Rectal smooth muscle tissue (tissue), 1 donor: ENCODE measurements at regions not wholly inside any gene's neighbourhood (a gene's known extent, or its start where the extent isn't known, plus 50 kb on each side); places are given as distances from the start of the nearest gene placed in this dataset.

ENCODE experiments used
- H3K27ac ChIP-seq: one replicate; pipeline ENCODE4 v1.7.0; 2013; ENCODE audit warnings: low read depth, low read length, inconsistent platforms
- H3K27me3 ChIP-seq: one replicate; pipeline ENCODE4 v1.7.0; 2013; ENCODE audit warnings: low read length; ENCODE audit not compliant: control insufficient read depth, insufficient read depth
- H3K36me3 ChIP-seq: one replicate; pipeline ENCODE4 v1.7.0; 2013; ENCODE audit warnings: low read length; ENCODE audit not compliant: control insufficient read depth, insufficient read depth
- H3K4me1 ChIP-seq: one replicate; pipeline ENCODE4 v1.7.0; 2013; ENCODE audit warnings: low read length; ENCODE audit not compliant: control insufficient read depth, insufficient read depth
- H3K4me3 ChIP-seq: one replicate; pipeline ENCODE4 v1.7.0; 2013; ENCODE audit warnings: low read length
- H3K9ac ChIP-seq: one replicate; pipeline ENCODE4 v1.7.0; 2013; ENCODE audit warnings: low read length

DNA sequence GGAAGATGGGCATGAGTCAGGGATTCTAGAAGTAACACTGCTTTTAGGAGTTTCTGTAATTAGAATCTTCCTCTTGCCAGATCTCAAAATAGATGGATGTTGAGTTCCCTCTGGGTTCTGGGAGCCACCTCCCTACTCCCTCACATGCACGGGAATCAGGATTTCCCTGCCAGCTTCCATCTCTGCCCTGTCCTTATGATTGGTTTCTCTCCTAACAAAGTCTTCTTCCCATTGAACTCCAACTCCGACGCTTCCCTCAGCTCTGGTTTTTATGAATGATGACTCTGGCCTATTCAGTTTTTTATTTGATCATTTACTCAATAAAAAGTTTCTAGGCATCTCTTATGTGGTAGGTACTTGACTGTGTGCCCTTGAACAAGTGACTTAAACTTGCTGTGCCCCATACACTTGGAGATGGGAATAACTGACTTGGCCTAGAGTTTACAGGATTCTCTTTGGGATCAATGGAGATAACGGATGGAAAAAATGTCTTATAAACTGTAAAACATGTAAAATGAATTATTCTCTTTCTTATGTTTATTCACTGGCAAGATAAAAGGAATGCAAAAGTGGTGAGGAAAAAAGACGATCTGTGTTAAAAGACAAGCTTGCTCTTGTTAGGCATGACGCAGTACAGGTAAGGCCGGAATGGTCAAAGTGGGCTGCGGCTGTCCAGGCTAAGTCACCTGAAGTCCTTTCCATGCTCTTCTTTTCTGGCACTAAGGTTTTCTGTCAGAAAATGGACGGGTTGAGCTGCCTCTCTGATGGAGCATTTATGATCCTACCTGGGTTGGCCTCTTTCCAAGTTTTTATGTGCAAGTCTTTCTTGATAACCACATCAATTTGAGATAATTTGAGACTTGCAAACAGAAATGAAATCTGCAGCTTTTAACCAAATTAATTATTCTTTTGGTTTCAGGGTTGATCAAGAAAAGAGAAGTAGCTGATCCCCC lies 199.6 kb downstream of the MYCN start:
- Histone ChIP-seq H3K36me3 (no peaks in the 10 kb centered on the region), H3K9ac (no peak overlapping the region), H3K4me3 (no peak overlapping the region), H3K27me3 (no peaks in the 10 kb centered on the region), H3K27ac (no peak overlapping the region), H3K4me1 (no peaks in the 10 kb centered on the region)

DNA sequence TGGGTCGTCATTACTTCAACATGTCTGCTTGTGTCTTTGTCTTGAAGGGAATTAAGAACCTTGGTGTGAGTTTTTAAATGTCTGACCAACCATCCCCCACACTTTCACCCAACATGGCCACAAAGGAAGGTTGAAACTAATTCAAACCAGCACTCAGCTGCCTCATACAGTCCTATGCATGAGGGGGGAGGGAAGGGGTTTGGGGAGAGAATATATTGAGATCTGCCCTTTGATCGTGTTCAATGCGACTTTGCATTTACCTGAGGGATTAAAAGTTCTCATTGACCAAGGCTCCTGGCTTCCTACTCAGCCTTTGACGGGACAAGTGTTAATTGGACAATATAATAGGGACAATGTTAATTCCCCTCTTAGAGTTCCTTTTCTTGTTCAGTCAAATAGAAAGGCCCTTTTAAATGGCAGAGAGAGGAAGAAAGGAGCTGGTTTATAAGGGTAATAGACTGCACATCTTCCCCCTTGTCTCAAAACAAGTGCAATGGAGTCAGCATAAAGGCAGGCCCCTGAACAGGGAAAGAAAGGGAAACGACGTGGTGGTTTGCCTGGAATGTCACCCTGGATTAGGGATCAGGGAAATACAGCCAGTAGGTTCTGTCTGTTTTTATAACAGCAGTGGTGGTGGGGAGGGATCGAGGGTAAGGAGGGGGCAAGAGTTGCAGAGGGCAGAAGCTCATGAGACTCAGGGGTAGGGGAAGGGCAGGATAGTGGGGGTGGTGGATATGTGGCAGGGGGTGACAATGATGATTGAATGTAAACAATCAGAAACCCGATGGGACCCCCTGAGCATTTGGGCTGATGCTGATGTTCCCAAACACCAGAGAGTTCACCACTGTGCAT lies 198.7 kb downstream of the MYCN start:
- Histone ChIP-seq H3K4me3 (no peak overlapping the region), H3K27me3 (no peaks in the 10 kb centered on the region), H3K9ac (no peak overlapping the region), H3K27ac (no peak overlapping the region), H3K4me1 (no peaks in the 10 kb centered on the region), H3K36me3 (no peaks in the 10 kb centered on the region)

DNA sequence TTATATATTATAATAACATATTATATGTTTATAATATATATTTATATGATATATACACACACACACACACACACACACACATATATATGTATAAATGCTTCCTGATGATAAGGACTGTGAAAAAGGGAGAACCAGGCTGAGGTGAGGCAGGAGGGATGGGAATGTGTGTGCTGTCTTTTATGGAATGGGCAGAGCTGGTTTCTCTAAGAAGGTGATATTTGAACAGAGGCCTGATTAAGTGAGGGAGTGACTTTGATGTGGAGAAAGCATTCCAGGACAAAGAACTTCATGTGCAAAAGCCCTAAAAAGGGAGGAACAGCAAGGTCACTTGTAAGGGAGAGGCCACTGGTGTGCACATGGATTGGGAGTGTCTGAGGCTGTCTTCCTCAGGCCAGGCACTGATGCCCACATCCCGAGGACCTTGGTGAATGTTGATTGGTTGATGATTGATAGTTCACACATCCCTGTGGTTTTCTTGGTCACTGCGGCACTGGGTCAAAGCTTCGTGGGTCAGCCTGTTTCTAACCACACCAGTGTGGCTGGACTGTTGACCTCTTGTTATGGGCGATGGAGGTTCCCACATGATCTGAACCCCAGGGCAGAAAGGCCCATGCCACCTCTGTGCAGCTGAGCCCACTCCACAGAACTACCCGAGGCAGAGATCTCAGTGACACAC lies 196.9 kb downstream of the MYCN start:
- H3K36me3 ChIP-seq, result no peaks in the 10 kb centered on the region
- H3K27ac ChIP-seq, result no peak overlapping the region

DNA sequence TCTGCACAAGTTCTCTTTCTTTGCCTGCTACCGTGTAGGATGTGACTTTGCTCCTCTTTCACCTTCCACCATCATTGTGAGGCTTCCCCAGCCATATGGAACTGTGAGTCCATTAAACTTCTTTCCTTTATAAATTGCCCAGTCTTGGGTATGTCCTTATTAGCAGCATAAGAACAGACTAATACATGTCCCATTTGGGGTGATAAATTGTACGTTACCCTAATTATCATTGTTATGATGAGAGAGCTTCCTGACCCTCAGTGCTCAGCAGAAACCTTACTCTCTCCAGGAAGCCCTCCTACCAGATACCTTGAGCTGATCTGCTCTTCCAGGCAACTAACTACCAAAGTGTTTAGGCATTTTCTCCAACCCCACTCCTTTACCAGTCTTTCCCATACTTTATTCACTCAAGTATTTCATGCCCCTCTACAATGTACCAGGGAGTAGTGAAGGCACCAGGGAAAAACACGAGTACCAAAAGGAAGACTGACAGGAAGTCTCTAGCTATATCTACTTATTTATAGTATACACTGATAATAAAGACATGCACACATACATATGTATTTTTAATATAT lies 196.2 kb downstream of the MYCN start:
- Histone ChIP-seq H3K27me3 (no peaks in the 10 kb centered on the region), H3K4me1 (no peaks in the 10 kb centered on the region), H3K4me3 (no peak overlapping the region), H3K27ac (no peak overlapping the region), H3K36me3 (no peaks in the 10 kb centered on the region), H3K9ac (no peak overlapping the region)

More for the DNA sequence above, 196.9 kb downstream of the MYCN start:
- H3K27me3 ChIP-seq, result no peaks in the 10 kb centered on the region
- no peak overlapping the region for H3K9ac ChIP-seq
- H3K4me3 ChIP-seq, result no peak overlapping the region
- no peaks in the 10 kb centered on the region for H3K4me1 ChIP-seq

DNA sequence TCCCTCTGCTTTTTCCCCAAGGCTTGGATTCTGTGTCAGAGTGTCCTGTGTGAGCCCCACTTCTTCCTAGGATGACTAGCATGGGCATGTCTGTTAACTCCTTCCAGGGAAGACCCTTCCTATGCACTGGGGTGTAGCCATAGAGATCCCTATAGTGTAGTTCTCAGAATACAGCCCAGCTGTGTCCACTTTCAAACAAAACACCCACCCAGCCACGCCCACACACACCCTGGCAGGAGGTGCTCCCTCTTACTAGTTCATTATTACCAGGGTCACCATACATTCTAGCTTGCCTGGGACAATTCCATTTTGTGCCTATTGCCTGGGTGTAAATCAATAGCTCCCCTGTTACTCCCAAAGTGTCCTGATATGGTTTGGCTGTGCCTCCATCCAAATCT lies 195.6 kb downstream of the MYCN start:
- Histone ChIP-seq H3K36me3 (no peaks in the 10 kb centered on the region), H3K27me3 (no peaks in the 10 kb centered on the region), H3K9ac (no peak overlapping the region), H3K4me3 (no peak overlapping the region), H3K4me1 (no peaks in the 10 kb centered on the region), H3K27ac (no peak overlapping the region)

DNA sequence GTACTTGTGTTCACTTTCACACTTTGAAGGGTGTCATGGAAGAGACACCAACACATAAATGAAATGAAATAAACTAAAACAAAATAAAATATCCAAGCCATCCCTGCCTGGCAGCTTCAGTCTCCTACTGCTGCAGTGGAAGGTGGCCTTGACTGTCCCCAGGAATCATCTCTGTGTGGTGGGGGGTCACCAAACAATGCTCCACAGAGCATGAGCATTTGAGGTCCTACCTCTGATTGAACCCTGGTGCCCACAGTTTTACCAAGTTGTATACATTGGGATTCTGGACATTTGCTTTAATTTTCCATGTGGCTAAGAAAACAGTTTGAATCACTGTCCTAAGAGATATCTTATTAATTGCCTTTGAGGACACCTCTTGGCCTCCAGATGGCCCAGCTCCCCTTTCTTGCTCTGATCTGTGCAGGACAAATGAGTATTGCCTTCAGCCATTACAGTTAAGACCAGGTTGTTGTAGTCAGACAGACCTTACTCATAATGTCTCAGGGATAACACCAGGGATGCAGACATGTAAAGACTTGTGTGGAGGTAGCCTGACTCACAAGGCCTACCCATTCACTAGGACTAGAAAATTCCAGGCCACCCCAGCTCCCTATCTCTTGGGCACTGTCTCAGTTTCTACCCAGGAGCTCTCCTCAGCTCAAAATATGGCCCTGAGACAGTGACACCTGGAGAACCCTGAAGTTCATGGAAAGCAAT lies 195.0 kb downstream of the MYCN start:
- H3K4me1 ChIP-seq, result no peaks in the 10 kb centered on the region
- no peak overlapping the region for H3K27ac ChIP-seq
- H3K36me3 ChIP-seq, result no peaks in the 10 kb centered on the region
- no peak overlapping the region for H3K9ac ChIP-seq
- H3K27me3 ChIP-seq, result no peaks in the 10 kb centered on the region
- no peak overlapping the region for H3K4me3 ChIP-seq

DNA sequence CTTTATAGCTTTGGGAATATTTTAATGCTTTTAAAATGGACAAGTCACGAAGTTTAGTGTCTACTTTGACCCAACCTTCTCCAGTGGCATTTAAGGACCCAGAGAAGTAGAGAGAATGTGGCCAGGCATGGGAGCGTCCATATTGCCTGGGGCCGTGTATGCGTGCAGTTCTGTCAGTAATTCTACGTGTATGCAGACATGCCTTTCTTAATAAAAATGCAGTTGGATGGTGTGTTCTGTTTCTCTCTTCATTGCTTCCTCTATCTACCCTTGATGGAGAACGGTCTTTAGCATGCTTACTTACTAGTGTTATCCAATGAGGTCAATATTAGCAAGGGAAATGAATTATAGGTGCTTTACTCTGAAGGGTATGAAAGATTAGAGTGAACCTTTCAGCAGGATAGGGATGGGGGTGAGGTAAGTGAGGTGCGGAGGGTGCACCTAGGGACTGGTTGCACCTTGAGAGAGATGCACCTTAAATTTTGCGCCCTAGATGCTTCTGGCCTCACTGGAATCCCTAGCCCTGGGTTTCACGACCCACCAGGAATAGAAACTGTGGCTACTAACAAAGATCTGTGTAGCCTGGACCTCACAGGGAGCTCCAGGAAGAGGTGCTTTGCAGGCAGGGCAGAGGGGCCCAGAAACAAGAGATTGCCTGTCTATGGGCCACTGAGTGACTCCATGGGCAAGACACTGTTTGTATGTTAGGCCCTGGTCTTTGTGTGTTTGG lies 194.3 kb downstream of the MYCN start:
- Histone ChIP-seq H3K4me1 (no peaks in the 10 kb centered on the region), H3K36me3 (no peaks in the 10 kb centered on the region), H3K27ac (no peak overlapping the region), H3K9ac (no peak overlapping the region), H3K27me3 (no peaks in the 10 kb centered on the region), H3K4me3 (no peak overlapping the region)

DNA sequence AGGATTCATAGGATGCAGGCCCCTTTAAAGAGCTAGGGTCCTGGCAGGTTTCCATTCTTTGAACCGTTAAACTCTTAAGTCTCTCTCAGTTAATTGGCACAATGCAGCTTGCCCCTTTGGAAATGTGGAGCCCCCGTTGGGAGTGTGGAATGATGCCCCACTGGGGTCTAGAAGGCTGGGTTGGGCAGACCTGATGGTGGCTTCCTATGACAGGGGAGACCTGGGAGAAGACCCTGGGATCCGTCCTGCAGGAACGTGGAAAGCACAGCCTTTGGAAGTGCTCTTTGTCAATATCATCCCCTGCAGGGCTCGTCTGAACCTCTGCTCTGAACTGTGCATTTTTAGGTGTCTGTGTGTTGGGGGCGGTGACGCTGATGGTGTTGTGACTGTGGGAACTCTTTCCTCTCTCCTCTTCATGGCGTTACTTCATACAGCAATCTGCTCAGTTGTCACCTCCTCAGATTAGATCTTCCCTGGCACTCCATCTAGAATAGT lies 190.6 kb downstream of the MYCN start:
- no peak overlapping the region for H3K9ac ChIP-seq
- no peaks in the 10 kb centered on the region for H3K36me3 ChIP-seq
- no peaks in the 10 kb centered on the region for H3K4me1 ChIP-seq
- no peak overlapping the region for H3K4me3 ChIP-seq
- H3K27me3 ChIP-seq, result no peaks in the 10 kb centered on the region
- no peak overlapping the region for H3K27ac ChIP-seq

DNA sequence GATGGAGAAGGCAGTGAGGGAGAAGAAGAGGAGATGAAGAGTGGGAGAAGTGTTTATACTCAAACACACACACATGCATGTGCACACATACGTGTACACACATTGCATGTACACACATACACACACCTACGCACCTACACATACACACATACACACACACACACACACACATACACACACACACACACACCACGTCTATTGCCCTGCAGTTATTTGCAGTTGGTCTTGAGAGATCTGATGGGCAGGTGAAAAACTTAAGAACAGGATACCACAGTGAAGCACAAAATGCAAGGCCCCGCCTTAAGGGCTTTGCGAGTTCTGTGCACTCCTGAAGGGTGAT lies 190.2 kb downstream of the MYCN start:
- H3K4me1 ChIP-seq, result no peaks in the 10 kb centered on the region

DNA sequence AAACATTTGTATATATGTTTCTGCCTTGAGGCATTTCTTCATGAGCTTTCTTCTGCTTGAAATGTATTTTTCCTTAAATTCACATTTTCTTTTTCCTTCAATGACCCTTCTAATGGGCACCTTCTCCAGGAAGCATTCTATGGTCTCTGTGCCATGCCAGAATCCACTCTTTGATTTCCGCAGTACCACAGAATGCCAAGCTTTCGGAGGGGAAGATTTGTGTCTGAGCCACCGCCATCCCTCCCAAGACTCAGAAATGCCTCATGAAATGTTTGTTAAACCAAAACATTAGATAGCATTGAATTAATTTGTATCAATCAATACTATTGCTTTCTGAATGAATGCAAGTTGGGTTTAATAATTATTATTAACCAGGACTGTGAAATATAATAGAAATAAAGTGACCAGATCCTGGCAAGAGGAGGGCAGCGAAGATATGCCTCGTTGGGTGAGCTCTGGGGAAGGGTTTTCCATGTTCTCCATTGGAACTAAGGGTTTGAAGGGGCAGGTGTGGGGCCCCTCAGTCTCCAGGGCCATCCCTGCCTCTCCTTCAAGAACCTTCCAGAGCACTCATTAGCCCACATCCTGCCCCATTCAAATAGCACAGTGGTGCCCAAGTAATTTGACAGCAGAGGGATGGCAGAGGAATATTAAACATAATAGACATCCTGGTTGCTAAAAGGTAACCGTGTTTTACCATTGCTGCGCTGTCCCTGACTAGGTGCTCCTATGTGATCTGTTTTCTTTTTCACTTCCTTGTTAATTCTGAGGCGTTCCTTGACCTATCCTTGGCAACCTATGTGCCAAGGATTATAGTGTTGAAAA lies 189.6 kb downstream of the MYCN start:
- H3K4me1 ChIP-seq, result no peaks in the 10 kb centered on the region
- H3K36me3 ChIP-seq, result no peaks in the 10 kb centered on the region
- no peak overlapping the region for H3K27ac ChIP-seq
- no peak overlapping the region for H3K4me3 ChIP-seq
- no peak overlapping the region for H3K9ac ChIP-seq
- no peaks in the 10 kb centered on the region for H3K27me3 ChIP-seq

More for the DNA sequence above, 190.2 kb downstream of the MYCN start:
- no peak overlapping the region for H3K27ac ChIP-seq
- no peak overlapping the region for H3K9ac ChIP-seq
- no peaks in the 10 kb centered on the region for H3K27me3 ChIP-seq
- no peaks in the 10 kb centered on the region for H3K36me3 ChIP-seq
- H3K4me3 ChIP-seq, result no peak overlapping the region
